Activated CD4-positive, alpha-beta T cell treated with anti-CD3 and anti-CD28 coated beads, Interleukin-10, Interleukin-2, amounts not matched to agents 100 ng/mL and 50 ng/mL, durations not matched to agents 16 hours and 8 hours (primary cell): ENCODE measurements at regions not wholly inside any gene's neighbourhood (a gene's known extent, or its start where the extent isn't known, plus 50 kb on each side); places are given as distances from the start of the nearest gene placed in this dataset.
"Not testable (repeated sequence)": the region's sequence is repeated elsewhere in the genome, so short reads cannot be mapped to it uniquely, and the experiment has no call there.

Experiments
- DNase-seq: peaks from one replicate; pipeline ENCODE4 v3.0.0-alpha.2; 2020

- peak; percentile 28 for DNase-seq
Observed at GRCh38 chr20:53814060-53814459, 220.4 kb upstream of the ZNF217 start.

GRCh38 chr20:53813636-53814035 is 220.0 kb upstream of the ZNF217 start:
- no peak for DNase-seq

DNA sequence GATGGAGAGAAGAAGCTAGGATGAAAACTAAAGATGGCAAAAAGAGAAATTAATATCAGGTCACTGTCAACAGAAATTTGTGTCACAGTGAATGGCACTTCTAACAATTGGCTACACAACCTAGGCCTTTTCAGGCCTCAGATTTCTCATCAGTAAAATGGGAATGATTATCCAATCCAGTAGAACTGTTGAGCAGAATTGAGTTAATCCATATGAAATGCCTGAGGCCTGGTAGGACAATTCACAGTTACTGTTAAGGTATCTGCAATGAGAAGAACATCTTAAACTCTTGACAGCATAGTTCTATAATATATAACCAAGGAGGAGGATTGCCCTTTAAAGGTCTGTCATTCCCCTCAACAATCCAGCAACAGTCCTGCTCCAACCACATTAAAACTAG is 217.9 kb upstream of the ZNF217 start:
- no peak for DNase-seq

GRCh38 chr20:53810661-53811355 is 217.2 kb upstream of the ZNF217 start:
- DNase-seq = no peak

DNA sequence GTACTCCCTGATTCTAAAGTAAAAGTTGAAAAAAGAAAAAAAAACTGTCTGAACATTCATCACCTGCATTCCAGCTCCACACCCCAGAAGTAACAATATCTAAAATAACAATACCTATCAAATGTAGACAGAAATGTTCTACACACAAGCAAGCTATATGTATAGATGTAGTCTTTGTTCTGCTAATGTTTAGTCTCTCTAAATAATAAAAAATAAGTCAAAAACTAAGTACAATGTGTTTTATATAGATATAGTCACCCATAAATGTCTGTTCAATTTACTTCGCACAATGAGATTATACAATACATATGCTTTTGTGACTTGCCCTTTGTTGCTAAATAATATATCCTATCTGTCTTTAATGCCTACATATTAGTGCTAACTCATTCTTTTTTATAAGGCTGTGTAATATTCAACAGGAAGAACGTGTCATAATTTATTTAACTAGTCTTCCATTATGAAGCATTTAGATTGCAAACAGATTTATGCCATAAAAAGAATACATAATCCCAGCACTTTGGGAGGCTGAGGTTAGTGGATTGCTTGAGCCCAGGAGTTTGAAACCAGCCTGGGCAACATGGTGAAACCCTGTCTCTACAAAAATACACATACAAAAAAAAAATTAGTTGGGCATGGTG is 216.2 kb upstream of the ZNF217 start:
- no peak for DNase-seq

GRCh38 chr20:53809217-53809616 is 215.6 kb upstream of the ZNF217 start:
- no peak for DNase-seq

GRCh38 chr20:53808733-53809132 is 215.1 kb upstream of the ZNF217 start:
- DNase-seq = no peak

DNA sequence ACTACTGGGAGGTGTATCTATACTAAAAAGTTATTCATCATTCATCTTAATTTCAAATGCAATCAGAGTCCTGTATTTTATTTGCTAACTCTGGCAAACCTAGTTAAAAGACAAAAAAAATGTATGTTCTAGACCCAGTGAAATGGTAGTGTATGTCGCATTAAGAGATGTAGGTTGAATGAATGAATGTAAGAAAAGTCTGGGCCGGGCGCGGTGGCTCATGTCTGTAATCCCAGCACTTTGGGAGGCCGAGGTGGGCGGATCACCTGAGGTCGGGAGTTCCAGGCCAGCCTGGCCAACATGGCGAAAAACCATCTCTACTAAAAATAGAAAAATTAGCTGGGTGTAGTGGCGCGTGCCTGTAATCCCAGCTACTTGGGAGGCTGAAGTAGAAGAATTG is 214.7 kb upstream of the ZNF217 start:
- DNase-seq = not testable (repeated sequence)

DNA sequence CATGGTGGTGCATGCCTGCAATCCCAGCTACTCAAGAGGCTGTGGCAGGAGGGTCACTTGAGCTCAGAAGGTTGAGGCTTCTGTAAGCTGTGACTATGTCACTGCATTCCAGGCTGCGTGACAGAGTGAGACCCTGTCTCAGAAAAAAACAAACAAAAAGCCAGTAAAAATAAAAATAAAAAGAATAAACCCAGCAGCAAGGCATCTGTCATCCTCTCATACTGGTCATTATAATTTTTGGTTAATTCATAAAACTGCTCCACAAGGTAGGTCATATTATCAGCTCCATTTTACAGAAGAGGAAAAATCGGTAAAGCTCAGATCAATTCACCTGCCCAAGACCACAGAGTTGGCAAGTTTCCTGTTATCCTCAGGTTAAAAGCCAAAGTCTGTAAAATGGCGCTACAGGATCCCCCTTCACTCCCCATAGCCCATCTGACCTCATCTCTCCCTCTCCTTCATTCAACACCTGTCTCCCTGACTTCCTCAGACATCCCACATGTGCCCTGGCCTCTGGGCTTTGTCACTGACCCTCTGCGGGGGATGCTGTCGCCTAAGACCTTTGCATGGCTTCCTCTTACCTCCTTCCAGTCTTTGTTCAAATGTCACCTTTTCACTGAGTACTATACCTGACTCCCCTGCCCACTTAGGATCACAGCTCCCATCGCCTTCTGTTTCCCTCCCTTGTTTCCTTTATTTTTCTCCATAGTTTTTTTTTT is 213.2 kb upstream of the ZNF217 start:
- DNase-seq = no peak

GRCh38 chr20:53805895-53806384 is 212.3 kb upstream of the ZNF217 start:
- DNase-seq = no peak

- DNase-seq = no peak
Observed at GRCh38 chr20:53804920-53805894, 211.6 kb upstream of the ZNF217 start.

DNA sequence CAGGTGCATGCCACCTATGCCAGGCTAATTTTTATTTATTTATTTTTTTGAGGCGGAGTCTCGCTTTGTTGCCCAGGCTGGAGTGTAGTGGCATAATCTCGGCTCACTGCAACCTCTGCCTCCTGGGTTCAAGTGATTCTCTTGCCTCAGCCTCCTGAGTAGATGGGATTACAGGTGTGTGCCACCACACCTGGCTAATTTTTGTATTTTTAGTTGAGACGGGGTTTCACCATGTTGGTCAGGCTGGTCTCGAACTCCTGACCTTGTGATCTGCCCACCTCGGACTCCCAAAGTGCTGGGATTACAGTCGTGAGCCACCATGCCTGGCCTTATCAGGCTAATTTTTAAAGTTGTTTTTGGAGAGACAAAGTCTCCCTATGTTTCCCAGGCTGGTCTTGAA is 210.7 kb upstream of the ZNF217 start:
- not testable (repeated sequence) for DNase-seq

- no peak for DNase-seq
Observed at GRCh38 chr20:53803492-53804155, 210.0 kb upstream of the ZNF217 start.

- DNase-seq = no peak
Observed at GRCh38 chr20:53801609-53802370, 208.2 kb upstream of the ZNF217 start.

DNA sequence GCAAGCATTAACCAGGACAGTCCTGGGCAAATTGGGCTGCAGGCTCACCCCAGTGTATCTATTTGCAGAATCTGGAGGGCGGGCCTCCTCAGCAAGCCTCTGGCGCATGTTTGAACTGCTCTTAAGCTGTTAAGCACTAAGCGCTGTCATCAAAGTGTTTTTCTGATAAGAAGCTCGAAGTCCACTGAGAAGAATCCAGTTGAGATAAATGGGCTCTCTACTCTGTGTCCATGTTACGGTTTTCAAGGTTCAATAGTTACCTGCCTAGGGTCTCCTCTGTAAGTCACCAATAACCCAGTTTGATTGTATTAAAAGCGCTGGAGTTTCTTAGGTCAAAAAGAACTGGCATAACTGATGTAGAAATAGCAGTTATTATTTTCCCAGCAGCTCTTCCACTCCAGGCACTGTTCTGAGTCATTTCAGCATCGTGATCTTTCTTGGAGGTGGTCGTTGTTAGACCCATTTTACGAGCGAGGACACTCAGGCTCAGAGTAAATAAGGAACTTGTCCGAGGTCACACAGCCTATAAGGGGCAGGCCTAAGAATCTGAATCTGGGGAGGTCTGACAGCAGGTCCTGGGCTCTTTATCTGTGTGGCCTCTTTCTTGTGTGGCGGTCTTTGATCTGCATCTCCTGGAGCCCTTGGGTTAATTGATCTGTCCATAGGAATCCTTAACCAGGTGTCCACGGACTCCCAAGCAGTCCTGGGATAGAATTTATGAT is 207.4 kb upstream of the ZNF217 start:
- DNase-seq = no peak

DNA sequence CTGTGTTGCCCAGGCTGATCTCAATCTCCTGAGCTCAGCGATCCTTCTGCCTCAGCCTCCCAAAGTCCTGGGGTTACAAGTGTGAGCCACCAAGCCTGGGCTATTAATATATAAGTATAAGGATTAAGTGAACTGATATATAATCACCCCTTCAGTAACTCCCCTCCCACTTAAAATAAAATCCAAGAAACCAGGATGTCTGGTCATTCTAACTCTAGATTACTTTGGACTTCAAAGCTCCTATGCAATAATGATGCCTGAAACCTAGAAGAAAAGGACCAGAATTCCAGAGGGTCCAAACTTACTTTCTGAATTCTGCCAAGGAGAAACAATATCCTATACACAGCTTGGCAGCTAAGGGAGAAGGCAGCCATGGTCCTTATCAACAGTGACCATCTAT is 206.8 kb upstream of the ZNF217 start:
- DNase-seq = no peak

DNA sequence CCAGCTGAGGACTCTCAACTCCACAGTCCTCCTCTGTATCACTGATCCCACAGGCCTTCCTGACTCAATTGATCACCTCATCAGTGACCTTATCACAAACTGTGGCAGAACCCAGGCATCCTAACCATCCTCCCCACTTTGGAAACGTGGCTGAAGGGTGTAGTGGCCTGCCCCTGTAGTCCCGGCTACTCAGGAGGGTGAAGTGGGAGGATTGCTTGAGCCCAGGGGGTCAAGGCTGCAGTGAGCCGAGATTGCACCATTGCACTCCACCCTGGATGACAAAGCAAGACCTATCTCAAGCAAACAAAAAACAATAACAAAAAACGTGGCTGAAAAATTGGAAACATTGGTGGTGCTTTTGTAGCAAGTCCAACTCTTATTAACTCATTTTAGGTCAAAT is 203.4 kb upstream of the ZNF217 start:
- DNase-seq = no peak

- DNase-seq = no peak
Observed at GRCh38 chr20:53795170-53795569, 201.5 kb upstream of the ZNF217 start.

- no peak for DNase-seq
Observed at GRCh38 chr20:53794529-53795115, 201.0 kb upstream of the ZNF217 start.

GRCh38 chr20:53793783-53794383 is 200.2 kb upstream of the ZNF217 start:
- DNase-seq = no peak
